ENCODE measurements at regions not wholly inside any gene's neighbourhood (a gene's known extent, or its start where the extent isn't known, plus 50 kb on each side); places are given as distances from the start of the nearest gene placed in this dataset.

- no peak for TF ChIP-seq CHD7 (IDR thresholded peaks at IDR 0.05; ENCODE audit: insufficient replicate concordance, low read length)
- no peak for TF ChIP-seq EP300 (IDR thresholded peaks at IDR 0.05; ENCODE audit: borderline replicate concordance in 1 of 2, low read depth in 2 of 2, low read length in 2 of 2)
- no peak for TF ChIP-seq POLR2A (IDR thresholded peaks at IDR 0.05; ENCODE audit: control extremely low read depth in 1 of 2, low read depth in 2 of 2, low read length in 2 of 2)
- no peak for TF ChIP-seq ASH2L (IDR thresholded peaks at IDR 0.05; ENCODE audit: low read length)
- no peak for TF ChIP-seq PHF8 (conservative IDR thresholded peaks at IDR 0.05; ENCODE audit: low read depth, low read length)
- TF ChIP-seq MAFK (IDR thresholded peaks at IDR 0.05; ENCODE audit: low read depth, low read length), result no peak
- no peak for TF ChIP-seq KDM1A (IDR thresholded peaks at IDR 0.05; ENCODE audit: borderline replicate concordance, low read length)
- no peak for TF ChIP-seq SP2 (IDR thresholded peaks at IDR 0.05; ENCODE audit: low read length)
These were observed 415.2 kb upstream of the OR4E1 start (continued) for GRCh38 chr14:22088614-22089342.
